Skeletal muscle cell (primary cell): ENCODE measurements at regions not wholly inside any gene's neighbourhood (a gene's known extent, or its start where the extent isn't known, plus 50 kb on each side); places are given as distances from the start of the nearest gene placed in this dataset.
"Not testable (repeated sequence)": the region's sequence is repeated elsewhere in the genome, so short reads cannot be mapped to it uniquely, and the experiment has no call there.

ENCODE experiments used
- DNase-seq: peaks from one replicate; pipeline ENCODE4 v3.0.0-alpha.2; 2010; ENCODE audit warnings: low read depth
- H3K4me3 ChIP-seq: 2 replicates; pipeline ENCODE4 v1.5.1; 2011; ENCODE audit warnings: low read depth, mild to moderate bottlenecking, control low read depth, low read length, moderate library complexity

DNA sequence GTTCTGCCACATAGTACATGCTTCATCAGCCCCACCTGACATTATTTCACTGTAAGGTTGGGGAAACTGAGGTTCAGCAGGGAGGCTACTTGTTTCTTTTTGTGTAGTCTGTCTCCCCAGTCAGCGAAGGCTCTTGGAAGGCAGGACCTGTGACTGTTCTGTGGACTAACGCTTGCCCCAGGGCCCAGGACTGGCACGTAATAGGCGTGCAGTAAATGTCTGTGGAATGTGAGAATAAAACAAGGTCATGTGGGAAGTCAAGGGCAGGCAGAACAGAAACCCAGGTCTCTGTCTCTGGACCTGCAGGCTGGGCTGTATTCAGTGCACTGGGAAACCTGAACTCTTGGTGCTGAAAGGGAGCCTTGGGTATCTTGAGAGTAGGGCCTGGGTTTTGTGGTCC is 168.7 kb downstream of the RPS24 start:
- no peak for DNase-seq
- no peak overlapping the region for H3K4me3 ChIP-seq

DNA sequence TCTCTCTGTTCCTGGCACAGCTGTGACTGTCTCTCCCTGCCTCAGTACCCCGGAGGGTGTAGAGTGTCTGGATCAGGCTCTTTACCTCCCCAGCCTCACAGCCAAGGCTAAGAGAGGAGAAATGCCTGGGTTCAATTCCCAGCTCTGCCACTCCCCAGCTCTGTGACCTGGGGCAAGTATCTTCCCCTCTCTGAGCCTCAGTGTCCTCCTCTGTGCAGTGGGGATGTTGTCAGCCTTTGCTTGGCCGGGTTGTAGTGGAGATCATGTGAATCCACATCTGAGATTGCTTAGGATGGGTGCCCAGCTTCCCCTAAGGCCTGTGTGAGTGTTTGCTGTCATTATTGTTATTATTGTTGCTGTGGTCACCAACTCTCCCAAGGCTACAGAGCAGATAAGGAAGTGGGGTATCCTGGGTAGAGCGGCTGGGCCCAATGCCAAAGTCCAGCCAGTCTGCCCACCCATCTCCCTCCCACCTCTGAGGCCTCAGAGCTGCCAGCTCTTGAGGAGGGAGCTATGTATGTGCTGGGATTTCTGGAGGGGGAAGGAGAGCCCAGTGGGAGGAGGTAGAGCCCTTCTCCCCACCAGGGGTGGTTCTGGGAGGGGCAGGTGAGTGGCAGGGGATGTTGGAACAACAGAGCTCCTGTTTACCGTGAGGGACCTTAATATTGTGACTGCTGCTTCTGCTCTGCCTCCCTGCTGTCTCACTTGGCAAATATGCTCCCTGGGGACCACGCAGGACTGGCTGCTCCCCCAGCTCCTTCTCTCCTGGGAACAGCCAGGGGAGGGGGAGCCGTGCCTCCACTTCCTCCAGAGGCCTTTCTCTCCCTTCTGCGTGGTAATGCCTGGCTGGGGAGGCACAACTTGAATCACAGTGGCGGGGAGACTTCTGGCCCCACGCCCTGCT is 170.5 kb downstream of the RPS24 start:
- no peak overlapping the region for H3K4me3 ChIP-seq
- no peak for DNase-seq

DNA sequence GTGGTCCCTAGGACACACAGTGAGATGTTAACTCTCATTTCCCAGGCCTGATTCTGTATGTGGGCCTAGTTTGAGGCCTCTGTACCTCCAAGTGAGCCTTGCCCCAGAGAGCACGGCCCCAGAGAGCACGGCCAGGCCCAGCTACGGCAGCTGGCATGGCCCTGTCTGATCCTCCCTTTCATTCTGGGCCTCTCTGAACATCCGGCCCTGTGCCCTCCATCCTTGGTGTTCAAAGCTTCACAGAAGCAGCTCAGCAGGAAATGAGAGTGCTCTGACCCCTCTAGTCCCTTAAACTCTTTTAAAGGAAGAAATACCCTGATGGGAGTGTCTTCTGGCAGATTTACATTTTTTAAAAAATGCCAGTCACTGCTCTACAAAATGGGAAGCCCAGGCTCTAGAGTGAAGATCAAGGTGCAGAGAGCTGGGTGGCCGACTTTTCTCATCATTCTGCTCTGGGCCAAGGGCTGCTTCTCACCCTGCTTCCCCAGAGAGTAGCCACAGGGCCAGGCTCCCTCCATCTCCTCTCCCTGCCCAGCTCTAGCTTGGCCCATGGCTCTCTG is 171.9 kb downstream of the RPS24 start:
- no peak overlapping the region for H3K4me3 ChIP-seq
- no peak for DNase-seq

DNA sequence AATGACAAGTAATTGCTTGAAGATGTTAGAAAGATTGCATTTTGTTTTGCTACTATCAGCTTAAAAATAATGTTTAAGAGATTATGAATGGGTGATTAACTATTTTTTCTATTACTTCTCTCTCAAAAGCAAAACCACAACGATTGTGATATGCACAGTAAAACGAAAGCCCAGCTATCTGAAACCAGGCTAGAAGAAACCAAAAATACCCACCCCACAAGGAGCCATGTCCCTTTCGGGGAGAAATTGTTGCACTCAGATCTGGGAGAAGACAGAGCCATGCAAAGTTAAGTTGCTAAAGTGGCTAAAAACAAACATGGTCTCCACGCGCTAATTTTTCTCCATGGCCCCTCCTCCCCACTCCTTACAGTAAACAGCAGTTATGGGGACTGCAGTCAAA is 173.6 kb downstream of the RPS24 start:
- no peak for DNase-seq
- no peak overlapping the region for H3K4me3 ChIP-seq

DNA sequence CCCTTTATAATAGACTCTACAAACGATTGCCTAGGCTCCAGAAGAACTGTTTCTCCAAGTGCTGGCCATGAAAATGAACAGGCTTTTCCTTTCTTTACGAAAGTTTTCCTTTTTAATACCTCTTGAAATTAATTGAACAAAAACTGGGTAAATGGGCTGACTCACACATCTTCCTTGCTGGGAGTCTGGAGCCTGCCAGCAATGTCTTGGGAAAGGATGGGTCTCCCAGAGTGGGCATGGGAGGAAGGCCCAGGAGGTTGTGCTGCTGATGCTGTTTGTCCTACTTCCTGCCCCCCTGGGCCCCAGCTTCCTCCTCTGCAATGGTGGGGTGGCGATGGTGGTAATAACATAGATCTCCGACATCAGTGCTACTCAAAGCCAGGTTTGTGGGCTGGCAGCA is 174.1 kb downstream of the RPS24 start:
- no peak overlapping the region for H3K4me3 ChIP-seq
- no peak for DNase-seq

DNA sequence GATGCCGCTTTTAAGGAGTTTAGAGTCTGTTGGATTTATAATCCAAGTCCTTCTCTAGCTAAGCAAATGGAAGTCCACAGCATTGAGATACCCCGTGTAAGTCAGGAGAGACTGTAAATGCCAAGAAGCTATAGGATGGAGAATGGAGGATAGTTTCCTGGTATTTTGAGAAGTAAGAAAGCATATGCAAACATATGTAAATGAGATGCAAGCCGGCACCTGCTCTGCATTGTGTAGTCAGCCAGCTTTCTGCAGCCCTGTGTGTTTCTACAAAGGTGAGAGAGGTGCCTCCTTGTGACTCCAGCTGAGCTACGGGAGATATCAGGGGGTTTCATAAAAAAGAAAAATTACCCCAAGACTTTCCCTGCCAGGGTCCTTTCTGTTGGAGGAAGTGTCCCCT is 176.3 kb downstream of the RPS24 start:
- no peak for DNase-seq

DNA sequence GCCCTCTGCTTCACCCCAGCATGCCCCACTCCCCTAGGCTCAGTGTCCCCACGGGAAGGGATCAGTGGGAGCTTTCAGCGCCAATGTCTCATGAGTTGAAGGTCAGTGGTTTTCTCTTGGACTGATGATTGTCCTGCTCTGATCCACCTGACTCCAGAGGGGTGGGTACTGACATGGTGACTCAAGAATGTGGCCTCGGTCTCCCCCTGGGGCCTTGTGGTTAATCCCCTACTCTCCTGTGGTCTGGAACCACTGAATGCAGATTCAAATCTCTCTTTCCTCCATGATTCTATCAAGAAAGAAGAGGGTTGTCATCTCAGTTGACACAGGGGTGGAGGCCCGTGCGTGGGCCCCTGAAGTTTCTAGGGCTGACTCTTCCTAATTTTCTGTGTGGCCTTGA is 176.9 kb downstream of the RPS24 start:
- H3K4me3 ChIP-seq = no peak overlapping the region
- no peak for DNase-seq

More for the DNA sequence above, 176.3 kb downstream of the RPS24 start:
- no peak overlapping the region for H3K4me3 ChIP-seq

DNA sequence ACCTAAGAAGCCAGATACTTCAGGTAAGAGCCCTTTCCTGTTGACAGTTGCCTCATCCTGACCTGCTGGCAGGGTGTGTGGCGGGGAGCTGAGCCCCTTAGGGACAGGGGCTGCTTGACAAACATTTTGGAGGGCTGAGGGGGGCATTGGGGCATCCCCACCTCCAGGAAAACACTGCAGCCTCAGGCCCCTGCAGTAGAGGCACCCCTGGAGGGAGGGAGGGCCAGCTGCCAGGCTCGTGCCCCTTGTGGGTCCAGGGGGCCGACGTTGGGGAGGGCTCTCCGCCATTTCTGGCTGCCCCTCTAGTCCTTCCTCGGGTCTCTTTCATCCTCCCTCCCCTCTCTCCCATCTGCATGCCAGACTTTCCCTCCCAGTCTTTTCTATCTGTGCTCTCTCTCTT is 177.3 kb downstream of the RPS24 start:
- no peak for DNase-seq
- no peak overlapping the region for H3K4me3 ChIP-seq

DNA sequence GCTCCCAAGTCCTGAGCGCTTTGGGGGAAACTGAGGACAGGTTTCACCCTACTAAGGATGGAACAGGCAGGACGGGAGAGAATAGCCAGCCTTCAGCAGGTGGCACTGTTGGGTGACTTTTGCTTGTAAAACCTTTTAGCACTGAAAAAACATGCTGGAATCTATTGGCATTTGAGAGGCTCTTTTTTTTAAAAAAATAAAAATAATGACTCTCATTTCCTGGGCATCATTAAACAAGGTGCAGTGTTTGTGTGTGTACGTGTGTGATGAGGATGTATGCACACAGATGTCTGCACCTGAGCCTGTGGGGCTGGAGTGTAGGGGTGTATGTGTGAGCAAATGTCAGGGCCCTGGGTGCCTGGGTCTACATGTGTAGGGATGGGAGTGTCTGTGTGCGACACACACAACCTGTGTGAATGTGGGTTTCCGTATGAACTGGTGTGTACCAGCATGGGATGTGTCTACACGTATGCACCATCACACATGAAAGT is 177.9 kb downstream of the RPS24 start:
- H3K4me3 ChIP-seq = no peak overlapping the region
- no peak for DNase-seq

DNA sequence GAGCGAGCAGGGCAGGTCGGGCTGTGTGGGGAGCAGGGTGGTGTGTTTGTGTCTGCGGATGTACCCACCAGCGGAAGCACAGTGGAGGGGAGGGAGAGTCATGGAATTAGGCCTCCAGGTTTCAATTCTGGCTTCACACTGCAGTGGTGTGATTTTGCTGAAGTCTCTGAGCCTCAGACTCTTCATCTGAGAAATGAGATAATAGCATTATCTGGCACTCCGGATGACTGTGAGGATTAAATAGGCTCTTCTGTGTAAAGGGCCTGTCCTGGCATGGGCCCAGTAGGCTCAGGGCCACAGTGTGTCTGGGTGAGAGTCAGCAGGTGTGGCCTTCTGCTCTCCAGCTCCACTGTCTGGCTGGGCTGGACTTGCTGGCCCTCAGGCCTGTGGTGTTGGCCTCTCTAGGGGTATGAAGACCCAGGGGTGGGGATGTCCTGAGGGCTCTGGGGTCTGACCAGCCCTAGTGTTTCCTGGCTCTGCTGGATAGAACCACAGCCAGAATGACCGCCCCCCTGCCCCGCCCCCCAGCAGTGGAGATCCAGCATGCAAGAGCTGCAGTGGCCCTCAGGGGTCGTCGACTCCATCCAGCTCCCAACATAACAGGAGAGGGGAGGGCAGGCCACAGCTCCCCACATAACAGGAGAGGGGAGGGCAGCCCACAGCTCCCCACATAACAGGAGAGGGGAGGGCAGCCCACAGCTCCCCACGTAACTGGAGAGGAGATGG is 178.6 kb downstream of the RPS24 start:
- DNase-seq = no peak

DNA sequence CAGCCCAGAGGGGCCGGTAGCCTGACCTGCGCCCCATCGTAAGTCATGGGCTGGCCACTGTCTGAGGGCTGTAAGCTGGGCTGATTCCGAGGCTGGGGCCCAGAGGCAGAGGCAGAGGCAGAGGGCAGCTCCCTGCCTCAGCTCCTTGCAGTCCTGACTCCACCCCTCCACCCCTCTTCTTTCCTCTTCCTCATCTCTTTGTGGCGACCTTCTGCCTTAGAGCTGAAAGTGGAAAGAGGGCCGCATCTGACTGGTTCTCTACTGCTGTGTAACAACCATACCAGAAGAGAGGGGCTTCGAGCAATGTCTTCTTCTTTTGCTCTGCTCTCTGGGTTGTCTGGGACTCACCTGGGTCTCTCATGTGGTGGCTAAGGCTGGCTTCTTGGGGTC is 179.1 kb downstream of the RPS24 start:
- DNase-seq = no peak
- H3K4me3 ChIP-seq = no peak overlapping the region

More for the DNA sequence above, 178.6 kb downstream of the RPS24 start:
- no peak overlapping the region for H3K4me3 ChIP-seq

DNA sequence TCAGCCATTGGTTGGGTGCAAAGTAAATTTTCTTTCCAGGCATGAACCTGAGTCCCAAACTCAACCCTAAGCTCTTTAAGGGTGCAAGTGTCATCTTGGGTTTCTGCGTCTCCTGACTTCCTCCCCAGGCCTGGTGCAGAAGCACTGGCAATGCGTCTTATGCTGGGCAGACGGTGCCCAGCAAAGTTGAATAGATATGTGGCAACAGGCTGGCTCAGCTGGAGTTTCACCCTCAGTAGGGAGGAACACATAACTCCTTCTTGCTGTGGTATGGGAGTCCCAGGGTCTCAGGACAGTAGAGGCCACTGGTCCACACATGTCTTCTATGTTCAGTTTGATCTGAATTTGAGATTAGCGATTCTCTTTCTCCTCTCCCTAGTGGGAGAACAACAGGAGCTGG is 181.3 kb downstream of the RPS24 start:
- no peak for DNase-seq
- H3K4me3 ChIP-seq = no peak overlapping the region

DNA sequence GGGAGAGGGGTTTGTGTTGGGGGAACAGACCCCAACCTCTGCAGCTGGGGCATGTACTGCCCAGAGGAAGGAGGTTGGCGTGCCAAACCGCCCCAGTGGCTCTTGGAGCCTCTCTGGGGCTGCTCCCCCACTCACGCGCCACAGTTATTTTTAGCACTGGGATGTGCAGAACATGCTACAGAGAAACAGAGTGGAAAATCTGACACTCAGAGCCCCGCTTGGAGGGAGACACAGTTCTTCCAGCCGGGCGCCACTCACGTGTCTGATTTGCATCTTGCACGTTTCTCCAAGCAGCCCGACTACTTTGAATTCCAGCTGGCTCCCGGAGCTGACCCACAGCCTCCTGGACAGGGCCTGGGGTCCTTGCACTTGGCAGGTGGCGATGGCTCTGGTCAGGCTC is 182.0 kb downstream of the RPS24 start:
- no peak for DNase-seq
- H3K4me3 ChIP-seq = no peak overlapping the region

DNA sequence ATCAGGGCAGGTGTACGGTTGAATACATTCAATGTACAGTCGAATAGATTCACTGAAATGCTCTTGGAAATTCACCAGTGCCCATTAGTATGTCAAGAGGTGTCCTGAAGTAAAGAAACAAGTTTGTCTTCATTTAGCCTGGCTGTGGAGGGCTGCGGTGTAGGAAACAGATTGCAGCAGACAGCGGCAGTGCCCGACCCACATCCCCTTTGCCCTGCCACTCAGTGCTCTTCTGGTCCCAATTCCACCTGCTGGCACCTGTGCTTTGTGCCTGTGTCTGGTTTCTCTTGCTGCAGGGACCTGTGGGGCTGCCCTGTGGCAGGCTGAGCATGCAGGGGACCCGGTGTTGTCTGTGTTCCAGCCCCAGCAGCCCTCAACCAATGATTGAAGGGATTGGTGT is 183.7 kb downstream of the RPS24 start:
- no peak overlapping the region for H3K4me3 ChIP-seq
- DNase-seq = no peak

DNA sequence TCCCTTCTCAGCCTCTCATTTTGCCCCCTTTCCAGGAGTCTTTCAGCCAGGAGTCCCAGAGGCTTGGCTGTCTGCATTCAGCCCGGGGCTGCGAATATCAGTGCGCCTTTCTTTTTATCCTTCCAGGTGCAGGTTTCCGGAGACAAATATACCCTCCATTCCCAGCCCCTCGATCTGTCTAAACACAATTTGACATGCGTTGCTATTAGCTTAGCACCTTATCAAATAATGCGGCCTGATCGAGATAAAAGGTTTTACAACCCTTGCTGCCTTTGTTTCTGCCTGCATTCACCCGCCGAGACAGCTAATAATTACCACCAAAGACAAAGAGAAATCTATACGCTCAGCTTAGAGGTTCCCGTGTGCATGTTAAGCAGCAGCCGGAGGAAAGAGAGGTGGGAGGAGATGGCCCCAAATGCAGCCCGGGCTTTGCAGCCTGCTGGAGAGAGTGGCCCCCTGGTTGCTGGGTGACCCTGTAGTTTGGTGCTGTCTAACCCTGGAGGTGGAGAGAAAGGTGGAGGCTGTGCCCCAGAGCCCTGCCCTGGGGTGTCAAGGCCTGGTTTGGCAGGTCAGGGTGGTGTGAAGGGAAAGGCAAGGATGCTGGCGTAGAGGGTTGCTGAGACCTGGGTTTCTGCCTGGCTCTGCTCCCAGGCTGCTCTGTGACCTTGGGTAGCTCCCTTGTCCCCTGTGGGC is 185.3 kb downstream of the RPS24 start:
- no peak for DNase-seq
- no peak overlapping the region for H3K4me3 ChIP-seq

DNA sequence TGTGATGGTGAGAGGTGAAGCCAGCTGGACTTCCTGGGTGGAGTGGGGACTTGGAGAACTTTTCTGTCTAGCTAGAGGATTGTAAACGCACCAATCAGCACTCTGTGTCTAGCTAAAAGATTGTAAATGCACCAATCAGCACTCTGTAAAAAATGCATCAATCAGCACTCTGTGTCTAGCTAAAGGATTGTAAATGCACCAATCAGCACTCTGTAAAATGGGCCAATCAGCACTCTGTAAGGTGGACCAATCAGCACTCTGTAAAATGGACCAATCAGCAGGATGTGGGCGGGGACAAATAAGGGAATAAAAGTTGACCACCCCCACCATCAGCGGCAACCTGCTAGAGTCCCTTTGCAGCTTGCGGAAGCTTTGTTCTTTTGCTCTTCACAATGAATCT is 185.9 kb downstream of the RPS24 start:
- H3K4me3 ChIP-seq, DNase-seq: not testable (repeated sequence)

DNA sequence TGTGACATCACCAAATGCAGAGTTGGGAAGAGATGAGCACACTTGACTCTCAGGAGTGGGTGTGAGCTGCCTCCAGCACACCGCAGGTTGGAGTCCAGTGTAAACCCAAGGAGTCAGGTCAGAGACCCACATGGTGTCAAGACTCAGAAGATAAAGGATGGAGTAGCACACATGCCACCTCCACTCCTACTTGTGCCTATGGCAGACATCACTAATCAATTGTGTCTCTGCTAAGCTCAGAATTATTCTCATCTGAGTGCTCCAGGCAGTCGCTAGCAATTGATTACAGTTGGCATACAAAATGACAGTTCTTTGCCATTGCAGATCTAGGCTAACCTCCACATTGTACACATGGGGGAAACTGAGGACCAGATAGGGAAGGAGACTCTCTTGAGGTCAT is 187.1 kb downstream of the RPS24 start:
- no peak overlapping the region for H3K4me3 ChIP-seq
- DNase-seq = no peak

DNA sequence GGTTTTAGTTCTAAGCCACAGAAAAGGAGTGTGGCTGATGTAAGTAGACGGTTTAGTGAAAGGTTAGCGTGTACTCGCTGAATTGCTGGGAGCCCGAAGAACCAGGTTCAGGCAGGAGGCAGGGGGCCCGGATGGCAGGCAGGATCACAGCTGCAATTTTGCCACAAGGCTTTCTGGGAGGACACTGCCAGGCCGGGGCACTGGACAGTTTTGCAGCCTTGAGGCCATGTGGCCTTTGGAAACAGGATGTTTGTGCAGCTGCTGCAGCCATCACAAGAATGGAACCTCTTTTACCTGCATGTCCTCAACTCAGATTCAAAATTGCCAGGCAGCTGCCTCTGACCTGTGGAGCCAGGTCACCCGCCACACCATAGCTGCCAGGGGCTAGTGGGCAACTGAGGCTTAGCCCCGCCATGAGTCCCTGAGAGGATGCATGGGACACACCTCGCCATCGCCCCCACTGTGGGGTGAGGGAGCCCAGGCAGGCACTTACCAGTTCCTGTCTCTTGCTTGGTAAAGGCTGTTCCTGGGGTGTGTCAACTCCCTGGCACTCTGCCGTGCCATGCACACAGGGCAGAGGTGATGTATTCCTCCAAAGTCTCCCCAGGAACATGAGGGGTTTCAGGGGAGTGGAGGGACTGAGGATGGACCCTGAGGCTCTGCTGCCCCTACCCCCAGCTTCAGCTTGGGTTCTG is 188.6 kb downstream of the RPS24 start:
- H3K4me3 ChIP-seq = no peak overlapping the region
- DNase-seq = no peak

DNA sequence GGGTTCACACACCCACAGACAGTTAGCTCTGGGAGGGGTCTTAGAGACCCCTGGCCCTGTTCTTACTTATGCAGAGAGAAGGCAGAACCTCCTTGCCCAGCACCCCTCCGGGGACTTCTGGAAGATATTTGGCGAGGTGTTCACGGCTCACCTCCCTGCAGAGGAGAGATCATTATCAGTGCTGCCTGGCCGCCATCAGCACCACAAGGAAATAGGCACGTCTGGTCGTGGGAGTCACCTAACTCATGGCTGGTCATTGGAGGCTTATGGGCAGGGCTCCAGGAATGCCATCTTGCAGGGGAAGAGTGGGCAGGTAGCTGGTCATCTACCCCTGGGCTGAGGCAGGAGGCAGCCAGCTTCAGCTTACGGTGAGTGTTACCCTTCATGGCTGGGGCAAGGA is 189.4 kb downstream of the RPS24 start:
- no peak for DNase-seq
- no peak overlapping the region for H3K4me3 ChIP-seq
